OCI-LY7 (cell line): ENCODE measurements at regions not wholly inside any gene's neighbourhood (a gene's known extent, or its start where the extent isn't known, plus 50 kb on each side); places are given as distances from the start of the nearest gene placed in this dataset.

Experiments
- EZH2phosphoT487 ChIP-seq: fragments of 200-600 bp; sonication (generic); IDR thresholded peaks from 2 replicates; pipeline ENCODE4 v1.6.1; 2018; ENCODE audit warnings: low read depth, borderline replicate concordance, mild to moderate bottlenecking, mixed run types, antibody characterized with exemption, low read length, moderate library complexity, mixed read lengths
- TF ChIP-seq, protein P1 (sequence below): fragments of 200-600 bp; sonication (generic); conservative IDR thresholded peaks from 2 replicates; pipeline ENCODE4 v1.5.1; 2014; ENCODE audit warnings: mild to moderate bottlenecking, antibody characterized with exemption, low read length, moderate library complexity, mixed read lengths

GRCh38 chrY:19406246-19406645 lies 338.3 kb downstream of the KDM5D start:
- TF ChIP-seq, protein P1, sequence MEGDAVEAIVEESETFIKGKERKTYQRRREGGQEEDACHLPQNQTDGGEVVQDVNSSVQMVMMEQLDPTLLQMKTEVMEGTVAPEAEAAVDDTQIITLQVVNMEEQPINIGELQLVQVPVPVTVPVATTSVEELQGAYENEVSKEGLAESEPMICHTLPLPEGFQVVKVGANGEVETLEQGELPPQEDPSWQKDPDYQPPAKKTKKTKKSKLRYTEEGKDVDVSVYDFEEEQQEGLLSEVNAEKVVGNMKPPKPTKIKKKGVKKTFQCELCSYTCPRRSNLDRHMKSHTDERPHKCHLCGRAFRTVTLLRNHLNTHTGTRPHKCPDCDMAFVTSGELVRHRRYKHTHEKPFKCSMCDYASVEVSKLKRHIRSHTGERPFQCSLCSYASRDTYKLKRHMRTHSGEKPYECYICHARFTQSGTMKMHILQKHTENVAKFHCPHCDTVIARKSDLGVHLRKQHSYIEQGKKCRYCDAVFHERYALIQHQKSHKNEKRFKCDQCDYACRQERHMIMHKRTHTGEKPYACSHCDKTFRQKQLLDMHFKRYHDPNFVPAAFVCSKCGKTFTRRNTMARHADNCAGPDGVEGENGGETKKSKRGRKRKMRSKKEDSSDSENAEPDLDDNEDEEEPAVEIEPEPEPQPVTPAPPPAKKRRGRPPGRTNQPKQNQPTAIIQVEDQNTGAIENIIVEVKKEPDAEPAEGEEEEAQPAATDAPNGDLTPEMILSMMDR, result no peak
- TF ChIP-seq EZH2phosphoT487, result no peak
